Neuron (in vitro differentiated cells): ENCODE measurements at regions not wholly inside any gene's neighbourhood (a gene's known extent, or its start where the extent isn't known, plus 50 kb on each side); places are given as distances from the start of the nearest gene placed in this dataset.

ENCODE experiments used
- H2AFZ ChIP-seq: one replicate; pipeline ENCODE4 v1.6.1; 2013; ENCODE audit warnings: low read depth, mild to moderate bottlenecking, inconsistent platforms, low read length, moderate library complexity
- H3K27me3 ChIP-seq: one replicate; pipeline ENCODE4 v1.6.1; 2013; ENCODE audit warnings: low read length; ENCODE audit not compliant: insufficient read depth
- H3K36me3 ChIP-seq: one replicate; pipeline ENCODE4 v1.6.1; 2013; ENCODE audit warnings: low read length; ENCODE audit not compliant: insufficient read depth
- H3K4me1 ChIP-seq: one replicate; pipeline ENCODE4 v1.6.1; 2013; ENCODE audit warnings: low read length; ENCODE audit not compliant: insufficient read depth
- H3K4me3 ChIP-seq: 2 replicates; pipeline ENCODE4 v1.5.1; 2013; ENCODE audit warnings: mild to moderate bottlenecking, low read length, moderate library complexity
- H3K9me3 ChIP-seq: one replicate; pipeline ENCODE4 v1.6.1; 2013; ENCODE audit warnings: low read length

GRCh38 chr6:21911208-21911607 is 317.7 kb downstream of the SOX4 start:
- Histone ChIP-seq H3K9me3 (peaks cover 2% of the 10 kb centered on the region), H2AFZ (no peak overlapping the region), H3K4me3 (no peak overlapping the region), H3K27me3 (no peaks in the 10 kb centered on the region), H3K36me3 (peaks cover 15% of the 10 kb centered on the region), H3K4me1 (no peaks in the 10 kb centered on the region)

- Histone ChIP-seq H3K36me3 (peaks cover 17% of the 10 kb centered on the region), H3K4me1 (no peaks in the 10 kb centered on the region), H3K4me3 (no peak overlapping the region), H2AFZ (no peak overlapping the region), H3K27me3 (no peaks in the 10 kb centered on the region), H3K9me3 (peaks cover 2% of the 10 kb centered on the region)
Observed at GRCh38 chr6:21912151-21912832, 318.7 kb downstream of the SOX4 start.

GRCh38 chr6:21914121-21914973 is 320.8 kb downstream of the SOX4 start:
- Histone ChIP-seq H2AFZ (no peak overlapping the region), H3K4me3 (no peak overlapping the region), H3K4me1 (no peaks in the 10 kb centered on the region), H3K27me3 (no peaks in the 10 kb centered on the region), H3K36me3 (peaks cover 14% of the 10 kb centered on the region), H3K9me3 (peaks cover 2% of the 10 kb centered on the region)

GRCh38 chr6:21915707-21916260 is 322.2 kb downstream of the SOX4 start:
- no peak overlapping the region for H2AFZ ChIP-seq
- H3K36me3 ChIP-seq = peaks cover 10% of the 10 kb centered on the region
- no peak overlapping the region for H3K4me3 ChIP-seq

GRCh38 chr6:21918041-21918440 is 324.5 kb downstream of the SOX4 start:
- H3K27me3 ChIP-seq = no peaks in the 10 kb centered on the region
- H3K4me1 ChIP-seq = peaks cover 12% of the 10 kb centered on the region
- no peaks in the 10 kb centered on the region for H3K9me3 ChIP-seq
- no peak overlapping the region for H3K4me3 ChIP-seq
- H2AFZ ChIP-seq = no peak overlapping the region
- peaks cover 10% of the 10 kb centered on the region for H3K36me3 ChIP-seq

More at GRCh38 chr6:21915707-21916260, 322.2 kb downstream of the SOX4 start:
- Histone ChIP-seq H3K9me3 (no peaks in the 10 kb centered on the region), H3K4me1 (no peaks in the 10 kb centered on the region), H3K27me3 (no peaks in the 10 kb centered on the region)

GRCh38 chr6:21918666-21919065 is 325.1 kb downstream of the SOX4 start:
- Histone ChIP-seq H3K4me1 (peaks cover 12% of the 10 kb centered on the region), H3K36me3 (peaks cover 10% of the 10 kb centered on the region), H3K27me3 (no peaks in the 10 kb centered on the region), H2AFZ (no peak overlapping the region), H3K9me3 (no peaks in the 10 kb centered on the region), H3K4me3 (no peak overlapping the region)

GRCh38 chr6:21922086-21922485 is 328.5 kb downstream of the SOX4 start:
- no peaks in the 10 kb centered on the region for H3K27me3 ChIP-seq
- no peak overlapping the region for H3K4me3 ChIP-seq

GRCh38 chr6:21924002-21924401 is 330.5 kb downstream of the SOX4 start:
- Histone ChIP-seq H3K4me1 (peaks cover 12% of the 10 kb centered on the region), H3K36me3 (no peaks in the 10 kb centered on the region), H2AFZ (no peak overlapping the region), H3K27me3 (no peaks in the 10 kb centered on the region), H3K4me3 (no peak overlapping the region), H3K9me3 (no peaks in the 10 kb centered on the region)

More at GRCh38 chr6:21922086-21922485, 328.5 kb downstream of the SOX4 start:
- H2AFZ ChIP-seq = no peak overlapping the region
- no peaks in the 10 kb centered on the region for H3K9me3 ChIP-seq
- H3K36me3 ChIP-seq = no peaks in the 10 kb centered on the region
- peaks cover 12% of the 10 kb centered on the region for H3K4me1 ChIP-seq

- Histone ChIP-seq H2AFZ (no peak overlapping the region), H3K9me3 (peaks cover 3% of the 10 kb centered on the region), H3K36me3 (no peaks in the 10 kb centered on the region), H3K4me3 (no peak overlapping the region), H3K27me3 (no peaks in the 10 kb centered on the region), H3K4me1 (no peaks in the 10 kb centered on the region)
Observed at GRCh38 chr6:21928827-21929226, 335.3 kb downstream of the SOX4 start.

- Histone ChIP-seq H3K27me3 (no peaks in the 10 kb centered on the region), H3K4me3 (no peak overlapping the region), H3K36me3 (peaks cover 2% of the 10 kb centered on the region), H3K9me3 (peaks cover 6% of the 10 kb centered on the region), H2AFZ (no peak overlapping the region), H3K4me1 (no peaks in the 10 kb centered on the region)
Observed at GRCh38 chr6:21931641-21932335, 338.2 kb downstream of the SOX4 start.

GRCh38 chr6:21933351-21933750 is 339.8 kb downstream of the SOX4 start:
- Histone ChIP-seq H3K27me3 (no peaks in the 10 kb centered on the region), H2AFZ (no peak overlapping the region), H3K36me3 (peaks cover 4% of the 10 kb centered on the region), H3K4me1 (no peaks in the 10 kb centered on the region), H3K9me3 (peaks cover 6% of the 10 kb centered on the region), H3K4me3 (no peak overlapping the region)

GRCh38 chr6:21935142-21935541 is 341.6 kb downstream of the SOX4 start:
- Histone ChIP-seq H3K9me3 (peaks cover 6% of the 10 kb centered on the region), H3K36me3 (peaks cover 4% of the 10 kb centered on the region), H3K4me3 (no peak overlapping the region), H3K4me1 (no peaks in the 10 kb centered on the region), H3K27me3 (no peaks in the 10 kb centered on the region), H2AFZ (no peak overlapping the region)

GRCh38 chr6:21935561-21936028 is 342.0 kb downstream of the SOX4 start:
- Histone ChIP-seq H2AFZ (no peak overlapping the region), H3K27me3 (no peaks in the 10 kb centered on the region), H3K36me3 (peaks cover 4% of the 10 kb centered on the region), H3K4me3 (no peak overlapping the region), H3K9me3 (peaks cover 6% of the 10 kb centered on the region), H3K4me1 (no peaks in the 10 kb centered on the region)
